ENCODE measurements at regions not wholly inside any gene's neighbourhood (a gene's known extent, or its start where the extent isn't known, plus 50 kb on each side); places are given as distances from the start of the nearest gene placed in this dataset.

DNA sequence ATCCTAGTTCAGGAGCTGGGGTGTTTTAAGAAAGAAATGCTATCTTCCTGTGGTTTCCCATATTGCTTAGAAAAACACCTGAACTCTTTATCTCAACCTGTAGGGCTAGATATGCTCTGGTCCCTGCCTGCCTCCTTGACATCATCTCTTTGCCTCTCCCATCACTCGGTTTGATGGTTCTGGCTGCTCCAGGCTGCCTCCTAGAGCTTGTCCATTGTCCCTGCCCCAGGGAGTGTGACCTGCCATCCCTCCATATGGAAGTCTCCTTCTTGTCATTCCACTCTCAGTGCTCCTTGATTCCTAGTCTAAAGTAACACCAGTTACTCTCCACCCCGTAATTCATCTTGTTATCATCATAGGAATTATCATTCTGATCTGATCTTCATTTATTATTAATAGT is 369.0 kb upstream of the EEF2KMT start:
- TF ChIP-seq, protein P1, sequence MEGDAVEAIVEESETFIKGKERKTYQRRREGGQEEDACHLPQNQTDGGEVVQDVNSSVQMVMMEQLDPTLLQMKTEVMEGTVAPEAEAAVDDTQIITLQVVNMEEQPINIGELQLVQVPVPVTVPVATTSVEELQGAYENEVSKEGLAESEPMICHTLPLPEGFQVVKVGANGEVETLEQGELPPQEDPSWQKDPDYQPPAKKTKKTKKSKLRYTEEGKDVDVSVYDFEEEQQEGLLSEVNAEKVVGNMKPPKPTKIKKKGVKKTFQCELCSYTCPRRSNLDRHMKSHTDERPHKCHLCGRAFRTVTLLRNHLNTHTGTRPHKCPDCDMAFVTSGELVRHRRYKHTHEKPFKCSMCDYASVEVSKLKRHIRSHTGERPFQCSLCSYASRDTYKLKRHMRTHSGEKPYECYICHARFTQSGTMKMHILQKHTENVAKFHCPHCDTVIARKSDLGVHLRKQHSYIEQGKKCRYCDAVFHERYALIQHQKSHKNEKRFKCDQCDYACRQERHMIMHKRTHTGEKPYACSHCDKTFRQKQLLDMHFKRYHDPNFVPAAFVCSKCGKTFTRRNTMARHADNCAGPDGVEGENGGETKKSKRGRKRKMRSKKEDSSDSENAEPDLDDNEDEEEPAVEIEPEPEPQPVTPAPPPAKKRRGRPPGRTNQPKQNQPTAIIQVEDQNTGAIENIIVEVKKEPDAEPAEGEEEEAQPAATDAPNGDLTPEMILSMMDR (IDR thresholded peaks at IDR 0.05; ENCODE audit: borderline replicate concordance, control extremely low read depth, extremely low read depth, insufficient read depth, missing control alignments) = no peak
- in situ Hi-C loops (cut with MboI; ENCODE audit: low sequenced_read_pairs, unreplicated experiment) = no loop called here

DNA sequence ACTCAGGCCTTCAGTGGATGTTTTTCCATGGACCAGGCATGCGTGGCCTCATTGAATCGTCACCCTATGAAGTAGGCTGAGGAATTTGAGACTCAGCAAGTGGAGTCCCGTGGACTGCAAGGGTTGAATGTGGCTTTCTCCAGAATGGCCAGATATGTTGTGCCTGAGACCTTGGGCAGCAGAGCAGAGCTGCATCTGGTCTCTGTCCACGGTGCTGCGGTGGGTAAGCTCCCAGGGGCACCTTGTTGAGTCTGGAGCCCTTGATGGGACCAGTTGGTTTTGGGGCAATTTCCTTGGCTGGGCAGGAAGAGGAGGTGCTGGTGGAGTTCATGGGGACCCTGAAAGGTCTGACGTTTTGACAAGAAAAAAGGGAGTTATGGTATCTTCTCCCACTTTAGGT is 368.1 kb upstream of the EEF2KMT start:
- DNase-seq (ENCODE audit: low spot score) = no peak
- TF ChIP-seq, protein P1 (IDR thresholded peaks at IDR 0.05; ENCODE audit: borderline replicate concordance, control extremely low read depth, extremely low read depth, insufficient read depth, missing control alignments) = no peak
- in situ Hi-C loops (cut with MboI; ENCODE audit: low sequenced_read_pairs, unreplicated experiment) = no loop called here

More for the DNA sequence above, 369.0 kb upstream of the EEF2KMT start:
- no peak for DNase-seq (ENCODE audit: low spot score)

GRCh38 chr16:5463820-5464219 is 366.2 kb upstream of the EEF2KMT start:
- TF ChIP-seq, protein P1 (IDR thresholded peaks at IDR 0.05; ENCODE audit: borderline replicate concordance, control extremely low read depth, extremely low read depth, insufficient read depth, missing control alignments) = no peak
- DNase-seq (ENCODE audit: low spot score) = no peak
- in situ Hi-C loops (cut with MboI; ENCODE audit: low sequenced_read_pairs, unreplicated experiment) = no loop called here

GRCh38 chr16:5461574-5461973 is 364.0 kb upstream of the EEF2KMT start:
- no peak for DNase-seq (ENCODE audit: low spot score)
- TF ChIP-seq, protein P1 (IDR thresholded peaks at IDR 0.05; ENCODE audit: borderline replicate concordance, control extremely low read depth, extremely low read depth, insufficient read depth, missing control alignments) = no peak
- in situ Hi-C loops (cut with MboI; ENCODE audit: low sequenced_read_pairs, unreplicated experiment) = no loop called here

- TF ChIP-seq, protein P1 (IDR thresholded peaks at IDR 0.05; ENCODE audit: borderline replicate concordance, control extremely low read depth, extremely low read depth, insufficient read depth, missing control alignments) = no peak
- no peak for DNase-seq (ENCODE audit: low spot score)
- in situ Hi-C loops (cut with MboI; ENCODE audit: low sequenced_read_pairs, unreplicated experiment) = no loop called here
Observed at GRCh38 chr16:5461141-5461540, 363.5 kb upstream of the EEF2KMT start.

- in situ Hi-C loops (cut with MboI; ENCODE audit: low sequenced_read_pairs, unreplicated experiment) = no loop called here
- TF ChIP-seq, protein P1 (IDR thresholded peaks at IDR 0.05; ENCODE audit: borderline replicate concordance, control extremely low read depth, extremely low read depth, insufficient read depth, missing control alignments) = no peak
Observed at GRCh38 chr16:5460701-5461100, 363.1 kb upstream of the EEF2KMT start.

GRCh38 chr16:5459863-5460262 is 362.3 kb upstream of the EEF2KMT start:
- no peak for DNase-seq (ENCODE audit: low spot score)
- in situ Hi-C loops (cut with MboI; ENCODE audit: low sequenced_read_pairs, unreplicated experiment) = no loop called here
- TF ChIP-seq, protein P1 (IDR thresholded peaks at IDR 0.05; ENCODE audit: borderline replicate concordance, control extremely low read depth, extremely low read depth, insufficient read depth, missing control alignments) = no peak

More at GRCh38 chr16:5460701-5461100, 363.1 kb upstream of the EEF2KMT start:
- DNase-seq (ENCODE audit: low spot score) = no peak

Measured in GM13976 (cell line).